ENCODE measurements at regions not wholly inside any gene's neighbourhood (a gene's known extent, or its start where the extent isn't known, plus 50 kb on each side); places are given as distances from the start of the nearest gene placed in this dataset.
A peak's percentile ranks its signal among the peaks of the same experiment; 100 is the strongest.

- peak overlapping the region; percentile 18 for H3K27ac Mint-ChIP-seq
- no peak overlapping the region for H3K4me3 Mint-ChIP-seq
- H3K27me3 Mint-ChIP-seq = peaks cover 5% of the 10 kb centered on the region
Measured at GRCh38 chr5:143692342-143692741, 119.6 kb upstream of the HMHB1 start.

GRCh38 chr5:143691945-143692290 is 120.0 kb upstream of the HMHB1 start:
- Mint-ChIP-seq H3K4me3 (no peak overlapping the region), H3K27ac (no peak overlapping the region), H3K9me3 (peaks cover 12% of the 10 kb centered on the region), H3K4me1 (ENCODE audit: low read depth) (peaks cover 48% of the 10 kb centered on the region), H3K27me3 (peaks cover 5% of the 10 kb centered on the region), H3K36me3 (ENCODE audit: low read depth) (peaks cover 8% of the 10 kb centered on the region)

More at GRCh38 chr5:143692342-143692741, 119.6 kb upstream of the HMHB1 start:
- H3K9me3 Mint-ChIP-seq = peaks cover 12% of the 10 kb centered on the region
- peaks cover 8% of the 10 kb centered on the region for H3K36me3 Mint-ChIP-seq (ENCODE audit: low read depth)
- peaks cover 52% of the 10 kb centered on the region for H3K4me1 Mint-ChIP-seq (ENCODE audit: low read depth)

DNA sequence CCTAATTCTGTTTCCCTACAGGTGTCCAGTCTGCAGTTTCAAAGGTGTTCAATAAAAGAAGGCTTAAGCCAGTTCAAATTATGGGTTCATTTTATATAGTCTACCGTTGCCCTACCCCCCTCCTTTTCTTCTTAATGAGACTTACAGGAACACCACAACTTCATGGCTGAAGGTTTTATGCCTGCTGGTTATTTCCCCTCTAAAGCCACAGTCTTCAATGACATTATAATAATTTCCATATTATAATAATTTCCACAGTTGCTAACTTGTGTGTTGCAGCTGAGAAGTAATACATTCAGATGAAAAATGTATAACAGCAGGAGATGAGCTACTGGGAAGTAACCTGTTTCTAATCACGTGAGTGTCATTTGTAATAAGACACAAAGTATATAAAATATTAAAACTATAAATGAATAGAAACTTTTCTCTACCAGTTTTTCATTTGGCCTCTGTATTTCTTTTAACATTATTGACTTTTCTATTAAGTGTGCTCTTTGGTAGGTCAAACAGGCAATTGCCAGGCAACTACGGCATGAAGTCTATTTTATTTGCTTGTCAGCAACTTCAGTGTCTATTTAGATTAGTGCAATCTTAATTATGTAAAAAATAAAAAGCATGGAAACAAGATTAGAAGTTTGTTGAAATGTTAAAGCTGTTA is 120.5 kb upstream of the HMHB1 start:
- H3K4me3 Mint-ChIP-seq = no peak overlapping the region
- peaks cover 8% of the 10 kb centered on the region for H3K36me3 Mint-ChIP-seq (ENCODE audit: low read depth)
- peaks cover 5% of the 10 kb centered on the region for H3K27me3 Mint-ChIP-seq
- H3K27ac Mint-ChIP-seq = no peak overlapping the region
- H3K4me1 Mint-ChIP-seq (ENCODE audit: low read depth) = peaks cover 43% of the 10 kb centered on the region
- peaks cover 12% of the 10 kb centered on the region for H3K9me3 Mint-ChIP-seq

DNA sequence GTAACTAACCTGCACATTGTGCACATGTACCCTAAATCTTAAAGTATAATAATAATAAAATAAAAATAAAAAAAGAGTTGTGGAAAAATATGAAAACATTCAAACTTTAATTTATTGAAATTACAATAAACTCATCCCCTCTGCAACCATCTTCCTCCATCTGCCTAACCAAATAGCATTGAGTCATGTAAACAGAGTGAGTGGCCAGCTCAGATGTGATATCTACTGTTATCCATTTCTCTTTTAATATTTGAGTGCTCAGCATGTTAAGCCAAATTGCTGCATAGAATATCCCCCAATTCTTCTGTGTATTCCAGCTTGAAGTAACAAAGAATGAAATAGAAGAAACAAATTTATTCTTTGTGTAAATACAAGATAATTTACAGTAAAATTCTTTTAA is 124.4 kb upstream of the HMHB1 start:
- Mint-ChIP-seq H3K27me3 (peaks cover 5% of the 10 kb centered on the region), H3K4me1 (ENCODE audit: low read depth) (peaks cover 17% of the 10 kb centered on the region), H3K27ac (no peak overlapping the region), H3K4me3 (no peak overlapping the region), H3K9me3 (peaks cover 12% of the 10 kb centered on the region), H3K36me3 (ENCODE audit: low read depth) (peaks cover 8% of the 10 kb centered on the region)

DNA sequence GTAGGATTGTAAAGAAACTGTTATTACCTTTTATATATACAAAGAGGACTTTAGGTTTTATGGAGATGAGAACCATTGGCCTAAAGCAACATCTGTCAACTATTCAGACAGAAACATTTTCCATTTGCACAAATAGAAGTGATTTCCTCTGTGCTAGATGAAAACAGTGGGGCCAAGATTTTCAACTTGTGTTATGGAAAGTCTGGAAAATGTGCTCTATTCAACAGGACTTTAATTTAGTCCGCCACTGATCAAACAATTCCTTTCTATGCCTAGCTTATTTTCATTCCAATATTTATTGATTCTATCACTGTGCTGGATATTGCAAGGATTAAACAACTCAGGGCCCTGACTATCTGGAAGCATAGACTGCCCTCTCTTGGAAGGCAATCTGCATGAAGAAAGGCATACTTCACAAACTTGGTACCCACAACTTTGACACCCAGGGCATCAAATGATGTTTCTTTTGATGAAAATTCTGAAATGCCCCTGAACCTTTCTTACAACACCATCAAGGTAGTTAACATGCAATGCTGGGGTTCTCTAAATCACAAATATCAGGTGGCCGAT is 126.6 kb upstream of the HMHB1 start:
- H3K36me3 Mint-ChIP-seq (ENCODE audit: low read depth) = peaks cover 4% of the 10 kb centered on the region
- H3K27me3 Mint-ChIP-seq = no peaks in the 10 kb centered on the region
- H3K27ac Mint-ChIP-seq = no peak overlapping the region
- peaks cover 4% of the 10 kb centered on the region for H3K4me1 Mint-ChIP-seq (ENCODE audit: low read depth)
- no peak overlapping the region for H3K4me3 Mint-ChIP-seq
- peaks cover 7% of the 10 kb centered on the region for H3K9me3 Mint-ChIP-seq

DNA sequence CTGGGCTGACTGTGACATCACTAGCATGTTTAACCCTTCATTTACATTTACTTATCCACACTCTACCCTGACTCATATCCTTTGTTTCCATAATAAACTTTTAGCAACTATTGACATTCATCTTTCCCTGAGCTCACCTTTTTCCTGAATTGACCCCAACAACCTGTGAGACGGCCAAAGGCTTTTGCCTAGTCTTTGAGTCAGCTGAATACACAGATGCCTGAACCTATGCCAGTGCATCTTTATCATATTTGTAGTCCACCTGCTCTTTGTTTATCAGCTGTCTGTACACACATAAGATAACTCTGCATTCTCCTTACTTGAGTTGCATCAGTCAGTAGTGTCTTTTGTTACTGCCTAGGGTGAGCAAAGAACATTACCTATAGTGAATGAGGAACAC is 128.5 kb upstream of the HMHB1 start:
- Mint-ChIP-seq H3K4me3 (no peak overlapping the region), H3K9me3 (peaks cover 6% of the 10 kb centered on the region), H3K36me3 (ENCODE audit: low read depth) (no peaks in the 10 kb centered on the region), H3K27me3 (no peaks in the 10 kb centered on the region), H3K27ac (no peak overlapping the region), H3K4me1 (ENCODE audit: low read depth) (peaks cover 23% of the 10 kb centered on the region)

DNA sequence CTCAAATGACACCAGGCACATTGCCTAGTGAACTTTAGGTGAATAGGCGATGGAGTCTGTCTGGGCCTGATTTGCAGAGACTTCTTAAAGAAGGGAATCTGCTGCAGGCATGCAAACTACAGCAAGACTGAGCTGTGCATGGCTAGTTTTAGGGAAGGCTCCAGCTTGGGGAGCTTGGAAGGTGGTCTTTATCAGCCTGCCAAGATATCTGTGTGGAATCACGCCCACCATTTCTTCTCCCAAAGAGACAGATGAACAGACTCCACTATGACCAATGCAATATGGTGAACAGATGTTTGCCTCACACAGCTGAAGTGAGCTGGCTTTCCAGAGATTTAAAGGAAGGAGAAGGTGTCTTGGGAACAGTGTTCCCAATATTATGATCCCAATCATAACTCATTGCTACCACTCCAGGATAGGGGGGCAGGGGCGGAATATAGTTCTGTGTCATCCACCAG is 129.0 kb upstream of the HMHB1 start:
- Mint-ChIP-seq H3K27ac (no peak overlapping the region), H3K27me3 (no peaks in the 10 kb centered on the region), H3K9me3 (peaks cover 6% of the 10 kb centered on the region), H3K4me3 (no peak overlapping the region), H3K36me3 (ENCODE audit: low read depth) (no peaks in the 10 kb centered on the region), H3K4me1 (ENCODE audit: low read depth) (peaks cover 28% of the 10 kb centered on the region)

GRCh38 chr5:143682246-143682905 is 129.6 kb upstream of the HMHB1 start:
- Mint-ChIP-seq H3K27me3 (no peaks in the 10 kb centered on the region), H3K9me3 (peaks cover 6% of the 10 kb centered on the region), H3K4me1 (ENCODE audit: low read depth) (peaks cover 30% of the 10 kb centered on the region), H3K4me3 (no peak overlapping the region), H3K27ac (no peak overlapping the region), H3K36me3 (ENCODE audit: low read depth) (no peaks in the 10 kb centered on the region)

DNA sequence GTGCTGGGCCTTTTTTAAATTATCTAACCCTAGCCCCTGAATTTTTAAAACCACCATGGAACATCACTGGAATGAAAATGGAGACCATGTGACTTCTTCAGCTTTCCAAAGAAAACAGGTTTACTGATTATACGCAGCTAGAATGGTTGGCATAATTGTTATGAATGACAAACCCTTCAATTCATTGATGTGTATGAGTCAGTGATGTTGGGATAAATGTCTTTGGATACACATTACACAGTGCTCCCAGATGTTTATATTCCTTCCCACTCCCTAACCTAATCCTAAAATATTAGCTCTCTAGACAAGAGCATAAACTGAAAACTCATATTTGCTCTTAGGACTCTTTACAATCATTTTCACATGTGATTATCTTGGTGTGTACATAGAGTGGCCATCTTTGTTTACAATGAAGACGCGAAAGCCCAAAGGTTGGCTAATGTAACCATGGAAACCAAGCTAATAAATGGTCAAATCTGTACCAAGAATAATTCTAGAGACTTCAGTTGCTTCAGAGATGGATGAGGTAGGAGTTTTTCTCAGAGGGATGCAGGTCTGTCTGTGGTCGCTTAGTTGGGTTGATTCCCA is 131.2 kb upstream of the HMHB1 start:
- no peaks in the 10 kb centered on the region for H3K36me3 Mint-ChIP-seq (ENCODE audit: low read depth)
- no peaks in the 10 kb centered on the region for H3K27me3 Mint-ChIP-seq
- no peak overlapping the region for H3K4me3 Mint-ChIP-seq
- peaks cover 6% of the 10 kb centered on the region for H3K9me3 Mint-ChIP-seq
- peaks cover 30% of the 10 kb centered on the region for H3K4me1 Mint-ChIP-seq (ENCODE audit: low read depth)
- no peak overlapping the region for H3K27ac Mint-ChIP-seq

GRCh38 chr5:143679777-143680176 is 132.2 kb upstream of the HMHB1 start:
- no peak overlapping the region for H3K4me3 Mint-ChIP-seq
- H3K36me3 Mint-ChIP-seq (ENCODE audit: low read depth) = no peaks in the 10 kb centered on the region
- peaks cover 30% of the 10 kb centered on the region for H3K4me1 Mint-ChIP-seq (ENCODE audit: low read depth)
- H3K27ac Mint-ChIP-seq = peak overlapping the region; percentile 28
- H3K9me3 Mint-ChIP-seq = peaks cover 6% of the 10 kb centered on the region
- H3K27me3 Mint-ChIP-seq = peaks cover 3% of the 10 kb centered on the region

GRCh38 chr5:143678148-143678905 is 133.6 kb upstream of the HMHB1 start:
- peaks cover 13% of the 10 kb centered on the region for H3K27me3 Mint-ChIP-seq
- H3K4me3 Mint-ChIP-seq = peak overlapping the region; percentile 18
- peaks cover 6% of the 10 kb centered on the region for H3K9me3 Mint-ChIP-seq
- H3K4me1 Mint-ChIP-seq (ENCODE audit: low read depth) = peaks cover 30% of the 10 kb centered on the region
- H3K36me3 Mint-ChIP-seq (ENCODE audit: low read depth) = no peaks in the 10 kb centered on the region
- H3K27ac Mint-ChIP-seq = peak overlapping the region; percentile 87

GRCh38 chr5:143677403-143677802 is 134.6 kb upstream of the HMHB1 start:
- H3K9me3 Mint-ChIP-seq = peaks cover 6% of the 10 kb centered on the region
- H3K4me3 Mint-ChIP-seq = no peak overlapping the region
- no peaks in the 10 kb centered on the region for H3K36me3 Mint-ChIP-seq (ENCODE audit: low read depth)
- no peak overlapping the region for H3K27ac Mint-ChIP-seq
- peaks cover 30% of the 10 kb centered on the region for H3K4me1 Mint-ChIP-seq (ENCODE audit: low read depth)
- peaks cover 13% of the 10 kb centered on the region for H3K27me3 Mint-ChIP-seq

GRCh38 chr5:143676802-143677201 is 135.2 kb upstream of the HMHB1 start:
- Mint-ChIP-seq H3K36me3 (ENCODE audit: low read depth) (no peaks in the 10 kb centered on the region), H3K4me1 (ENCODE audit: low read depth) (peaks cover 29% of the 10 kb centered on the region), H3K27me3 (peaks cover 13% of the 10 kb centered on the region)

DNA sequence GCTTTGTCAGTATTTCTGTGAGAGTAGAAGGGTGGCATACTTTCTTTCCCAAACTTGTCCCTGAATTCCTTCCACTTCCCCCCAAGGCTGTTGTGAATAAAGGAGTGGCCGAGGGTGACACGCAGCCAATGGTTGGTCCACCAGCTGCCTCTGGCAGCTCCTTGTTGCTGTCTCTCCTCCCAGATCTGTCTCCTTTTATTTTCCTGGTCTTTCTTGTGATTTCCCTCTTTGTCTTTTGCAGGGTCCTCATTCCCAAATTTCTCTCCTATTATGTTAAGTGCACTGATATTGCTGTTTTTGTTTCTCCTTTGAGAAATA is 137.5 kb upstream of the HMHB1 start:
- Mint-ChIP-seq H3K36me3 (ENCODE audit: low read depth) (no peaks in the 10 kb centered on the region), H3K27ac (no peak overlapping the region), H3K27me3 (peaks cover 13% of the 10 kb centered on the region), H3K4me1 (ENCODE audit: low read depth) (peaks cover 17% of the 10 kb centered on the region), H3K9me3 (peaks cover 9% of the 10 kb centered on the region), H3K4me3 (no peak overlapping the region)

More at GRCh38 chr5:143676802-143677201, 135.2 kb upstream of the HMHB1 start:
- no peak overlapping the region for H3K4me3 Mint-ChIP-seq
- peaks cover 6% of the 10 kb centered on the region for H3K9me3 Mint-ChIP-seq
- H3K27ac Mint-ChIP-seq = no peak overlapping the region
